Heart left ventricle (tissue), 13 donors: ENCODE measurements at regions not wholly inside any gene's neighbourhood (a gene's known extent, or its start where the extent isn't known, plus 50 kb on each side); places are given as distances from the start of the nearest gene placed in this dataset.

Experiments used
- CTCF ChIP-seq, 12 donors: fragments of 200-600 bp; sonication (generic) in 4 of 12; IDR thresholded peaks; one replicate each; pipeline versions ENCODE4 v1.5.0 to v1.8.0; 2018 to 2022; ENCODE audit warnings: antibody characterized with exemption in 12 of 12, mild to moderate bottlenecking in 5 of 12
- POLR2A ChIP-seq, 2 donors: fragments of 450-650 bp; IDR thresholded peaks; one replicate each; pipeline ENCODE4 v1.6.1; 2017; ENCODE audit warnings: antibody characterized with exemption in 2 of 2, mild to moderate bottlenecking in 2 of 2, moderate library complexity in 2 of 2
- donor health status: ischemic (EF 13 %, LVEDD 7.1; RV severe dilation, severe dysfunction).
- donor health status: DM: no; HTN: yes; CAD: no.
- donor health status: DM: no; HTN: no; CAD: no.
- donor health status: ischemic (EF 25% LVEDD 6.9; RV normal size, moderate dysfunction).
- donor health status: ischemic (EF 25% LVEDD 5.7; RV mildly dilated, moderate dysfunction).
- donor health status: ischemic (EF 35%, LVEDD 5.7; RV mildly dilated, moderate dysfunction).
- donor health status: nonischemic (EF 11% LVEDD 7.7; RV severe dilation, severe dysfunction).
- donor health status: DM: yes; HTN: yes; CAD: no.
- donor health status: PGD.
- donor health status: ischemic (EF 29% LVEDD 5.4; RV normal size, mild dysfunction).
- donor health status: nonischemic (EF 23%, LVEDD 6.1; RV moderate dilation, normal function).

GRCh38 chr1:106751002-106751401 lies 305.5 kb upstream of the PRMT6 start:
- TF ChIP-seq CTCF (IDR thresholded peaks at IDR 0.05): no peak
- no peak for TF ChIP-seq POLR2A (IDR thresholded peaks at IDR 0.05)
